Mucosa of gallbladder (tissue), 1 donor: ENCODE measurements at regions not wholly inside any gene's neighbourhood (a gene's known extent, or its start where the extent isn't known, plus 50 kb on each side); places are given as distances from the start of the nearest gene placed in this dataset.
A peak's percentile ranks its signal among the peaks of the same experiment; 100 is the strongest.

ENCODE experiments used
- DNase-seq: peaks from one replicate; pipeline ENCODE4 v3.0.0-alpha.2; 2020; ENCODE audit warnings: low spot score
- donor health status: DM: no; HTN: no; CAD: no.

DNA sequence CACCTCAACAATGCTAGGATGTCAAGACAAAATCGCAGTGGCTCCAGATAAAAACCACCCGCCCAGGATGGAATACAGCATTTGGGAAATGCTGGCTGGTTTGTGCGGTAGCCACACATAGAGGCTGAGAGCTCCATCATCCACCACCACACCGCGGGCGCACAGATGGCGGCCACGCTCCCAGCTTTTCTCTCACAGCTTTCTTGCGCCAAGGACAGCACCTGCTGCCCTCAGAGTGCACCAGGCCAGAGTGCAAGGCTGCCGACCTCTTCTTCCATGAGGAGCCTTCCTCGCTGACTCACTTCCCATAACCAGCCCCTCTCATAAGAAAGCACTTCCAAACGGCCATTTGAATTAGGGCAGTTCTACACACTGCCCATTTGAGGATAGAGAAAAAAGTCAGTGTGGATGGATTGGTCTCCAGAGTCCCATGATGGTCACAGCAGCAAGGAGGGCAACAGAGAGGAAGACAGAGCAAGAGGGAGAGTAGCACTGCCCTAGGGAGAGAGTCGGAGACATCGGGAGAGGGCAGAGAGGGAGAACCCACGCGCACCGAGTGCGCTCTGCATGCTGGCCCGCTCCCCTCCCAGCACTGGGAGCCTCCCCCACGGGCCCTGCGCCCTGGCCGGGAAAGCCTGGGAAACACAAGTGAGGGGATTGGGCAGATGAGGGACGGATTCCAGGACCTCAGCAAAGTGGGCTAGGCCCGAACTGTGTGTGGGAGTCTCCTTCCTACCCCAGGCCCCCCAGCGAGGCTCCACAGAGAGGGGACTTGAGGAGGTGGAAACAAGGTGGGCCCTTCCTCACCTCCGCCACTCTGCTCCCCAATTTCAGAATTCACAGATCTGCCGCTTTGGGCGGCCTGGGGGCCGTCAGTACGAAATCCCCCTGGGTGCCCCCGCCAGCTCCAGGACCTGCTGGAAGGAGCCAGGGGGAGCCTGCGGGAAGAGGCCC, 156.9 kb downstream of the USP12 start:
- DNase-seq, result no peak

DNA sequence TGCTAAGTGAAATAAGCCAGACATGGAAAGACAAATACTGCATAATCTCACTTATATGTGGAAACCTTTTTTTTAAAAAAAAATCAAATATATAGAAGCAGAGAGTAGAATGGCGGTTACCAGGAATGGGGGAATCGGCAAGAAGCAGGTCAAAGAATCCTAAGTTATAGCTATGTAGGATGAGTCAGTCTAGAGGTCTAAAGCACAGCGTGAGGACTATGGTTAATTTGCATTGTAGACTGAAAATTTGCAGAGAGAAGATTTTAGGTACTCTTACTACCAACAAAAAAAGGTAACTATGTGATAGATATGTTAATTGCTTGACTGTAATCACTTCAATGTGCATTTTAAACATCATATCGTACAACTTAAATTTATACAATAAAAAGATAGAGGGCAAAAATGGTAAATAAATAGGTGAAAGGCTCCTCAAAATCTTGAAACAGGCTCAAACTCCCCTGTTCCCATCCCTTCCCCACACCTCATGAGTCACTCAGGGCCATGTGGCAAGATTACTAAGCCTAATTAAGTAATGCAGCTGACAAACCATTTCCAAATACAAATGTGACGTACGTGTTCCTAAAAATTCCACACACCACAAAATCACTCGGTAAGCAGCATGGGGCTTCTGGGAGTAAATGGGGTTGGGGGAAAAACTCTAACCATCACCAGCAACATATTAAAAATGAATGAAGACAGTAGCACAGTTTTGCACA, 159.0 kb downstream of the USP12 start:
- DNase-seq, result no peak

DNA sequence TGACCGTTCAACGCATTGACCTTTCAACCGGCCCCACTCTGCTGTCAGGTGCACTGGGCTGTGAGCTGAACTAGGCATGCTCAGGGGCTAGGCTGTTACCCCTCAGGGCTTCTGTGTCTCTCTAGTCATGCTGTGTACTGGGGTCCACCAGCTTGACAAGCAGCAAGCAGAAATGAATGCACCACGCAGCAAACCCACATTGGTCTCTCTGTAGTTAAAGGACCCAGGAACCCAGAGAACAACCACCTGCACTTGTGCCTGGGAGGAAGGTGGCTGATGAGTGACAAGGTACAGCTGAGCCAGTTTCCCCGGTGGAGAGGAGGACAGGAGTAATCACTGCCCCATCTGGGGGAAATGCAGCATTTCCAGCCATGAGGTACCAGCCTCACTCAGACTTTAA, 159.9 kb downstream of the USP12 start:
- no peak for DNase-seq

DNA sequence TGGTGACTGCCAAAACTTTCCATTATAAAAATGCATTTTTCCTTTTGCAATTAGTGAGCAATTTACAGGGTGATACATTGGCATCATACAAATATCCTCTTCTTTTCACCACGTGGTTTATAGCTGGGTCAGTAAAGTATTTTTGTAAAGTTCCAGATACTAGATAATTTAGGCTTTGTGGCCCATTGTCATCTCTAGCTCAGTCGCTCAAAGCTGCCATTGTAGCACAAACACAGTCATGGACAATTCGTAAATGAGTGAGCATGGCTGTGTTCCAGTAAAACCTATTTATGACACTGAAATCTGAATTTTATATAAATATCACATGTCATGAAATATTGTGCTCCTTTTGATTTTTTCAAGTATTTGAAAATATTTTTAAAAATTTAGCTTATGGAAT, 162.9 kb downstream of the USP12 start:
- no peak for DNase-seq

DNA sequence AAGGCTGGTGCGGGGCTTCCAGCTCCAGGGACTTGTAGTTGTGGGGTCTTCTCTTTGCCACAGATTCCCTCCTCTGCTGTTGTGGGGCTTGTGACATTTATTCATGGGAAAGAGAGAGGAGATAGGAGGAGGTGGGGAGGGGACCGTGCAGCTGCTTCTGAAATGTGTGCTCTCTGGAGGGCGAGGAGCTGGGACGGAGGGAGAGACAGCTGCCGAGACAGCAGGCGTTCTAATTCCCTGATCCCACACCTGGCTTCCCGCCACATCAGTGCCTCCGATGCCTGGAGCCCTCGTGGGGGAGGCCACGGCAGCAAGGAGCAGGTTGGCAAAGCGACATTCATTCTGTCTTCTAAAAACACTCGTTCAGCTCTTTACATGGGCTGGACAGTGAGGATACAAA, 164.4 kb downstream of the USP12 start:
- DNase-seq, result no peak

DNA sequence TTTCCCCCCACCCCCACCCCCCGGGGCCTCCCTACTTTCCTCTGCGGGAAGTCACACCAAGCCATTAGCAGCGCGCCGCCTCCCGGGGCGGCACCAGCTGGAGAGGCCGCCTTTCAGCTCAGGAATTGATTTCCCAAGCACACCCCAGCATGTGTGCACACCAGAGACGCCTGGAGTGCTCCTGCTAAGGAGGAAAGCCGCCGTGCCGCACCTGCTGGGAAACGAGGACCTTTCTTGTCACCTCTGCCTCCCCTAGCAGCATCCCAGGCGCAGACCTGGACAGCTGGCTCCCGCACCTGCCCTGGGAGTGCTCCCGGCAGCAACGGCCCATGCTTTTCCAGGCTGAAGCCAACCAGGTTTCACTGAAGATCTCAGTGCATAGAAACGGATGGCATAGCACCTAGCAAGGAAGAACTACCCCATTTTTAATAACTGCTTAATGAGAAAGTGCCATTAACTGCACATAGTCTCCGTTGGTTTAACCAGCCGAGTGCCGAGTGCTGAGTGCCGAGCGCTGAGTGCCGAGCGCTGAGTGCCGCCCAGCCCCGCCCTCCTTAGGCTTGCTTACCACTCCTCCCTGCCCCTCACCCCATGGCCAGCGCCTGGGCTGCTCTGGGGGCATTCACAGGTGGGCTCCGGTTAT, 165.0 kb downstream of the USP12 start:
- peak; percentile 34 for DNase-seq

DNA sequence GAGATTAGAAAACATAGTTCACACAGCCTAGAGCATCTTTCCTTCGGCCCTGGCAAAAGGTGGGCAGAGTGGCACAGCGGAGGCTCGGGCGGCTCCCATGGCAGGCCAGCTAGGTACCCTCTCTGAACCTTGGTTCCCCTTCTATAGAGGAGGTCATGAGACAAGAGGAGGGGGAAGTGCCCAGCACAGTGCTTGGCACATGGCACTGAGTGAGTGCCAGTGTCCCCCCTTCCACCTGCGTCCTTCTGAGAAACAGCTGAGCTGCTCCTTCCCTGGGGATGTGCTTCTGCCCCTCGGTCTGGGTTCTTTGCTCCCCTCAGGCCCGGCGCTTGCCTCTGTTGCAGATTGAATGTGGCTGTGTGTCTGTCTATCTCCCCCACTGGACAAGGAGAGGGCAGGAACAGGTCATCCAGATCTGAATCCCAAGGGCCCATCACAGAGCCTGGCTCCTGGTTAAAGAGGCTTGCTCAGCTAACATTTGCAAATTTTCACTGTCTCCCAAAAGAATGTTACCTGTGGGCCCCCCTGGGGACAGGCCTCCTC, 165.6 kb downstream of the USP12 start:
- DNase-seq, result no peak

DNA sequence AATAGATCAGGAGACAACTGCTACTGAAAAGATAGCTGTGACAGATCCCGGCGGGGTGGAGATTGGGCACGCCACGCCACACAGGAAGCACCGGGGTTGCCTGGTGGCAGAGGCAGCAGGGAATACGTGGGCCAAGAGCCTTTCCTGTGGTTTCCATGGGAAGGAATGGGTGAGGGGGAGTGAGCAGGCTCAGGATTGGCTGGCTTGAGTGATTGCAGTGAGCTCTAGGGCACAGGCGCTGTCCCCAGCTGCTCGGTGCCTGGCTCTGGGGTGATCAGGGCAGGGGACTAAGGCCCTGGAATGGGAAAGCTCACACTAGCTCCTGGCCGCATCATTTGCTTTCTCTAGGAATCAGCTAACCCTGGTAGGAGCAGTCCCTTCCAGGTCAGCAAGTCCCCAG, 166.1 kb downstream of the USP12 start:
- DNase-seq, result no peak

DNA sequence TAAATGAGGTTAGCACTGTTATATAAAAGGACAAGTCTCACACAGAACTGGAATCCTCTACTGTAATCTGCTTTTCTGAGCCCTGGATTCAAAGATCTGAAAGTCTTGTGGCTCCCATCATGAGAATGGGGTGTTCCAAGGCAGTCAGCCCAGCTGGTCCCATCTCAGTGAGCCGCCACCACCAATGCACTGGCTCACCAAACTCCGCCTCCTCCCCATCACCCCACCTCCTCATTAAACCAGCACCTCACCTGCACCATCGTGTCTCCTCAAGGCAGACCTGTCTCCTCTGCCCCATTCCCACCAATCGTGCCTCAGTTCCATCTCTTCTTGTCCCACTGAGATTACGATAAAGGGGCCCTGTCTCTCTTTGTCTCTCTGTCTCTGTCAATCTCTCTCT, 166.7 kb downstream of the USP12 start:
- DNase-seq, result no peak

DNA sequence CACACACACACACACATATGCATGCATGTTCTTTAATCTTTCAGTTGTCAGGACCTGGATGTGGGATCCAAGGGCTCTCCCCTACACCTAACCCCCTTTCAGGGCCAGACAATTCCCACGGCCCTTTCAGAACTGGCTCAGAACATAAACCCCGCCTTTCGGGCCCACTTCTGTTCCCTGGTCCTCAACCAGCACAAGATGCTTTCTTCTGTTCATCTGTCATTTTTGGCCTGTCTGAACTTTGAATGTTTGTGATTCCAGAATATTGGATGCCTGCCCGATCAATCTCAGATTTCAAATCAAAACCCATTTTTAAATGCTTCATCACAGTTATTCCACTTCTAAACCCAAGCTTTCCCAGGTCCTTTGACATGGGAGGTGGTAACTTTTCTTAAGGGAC, 167.3 kb downstream of the USP12 start:
- no peak for DNase-seq

DNA sequence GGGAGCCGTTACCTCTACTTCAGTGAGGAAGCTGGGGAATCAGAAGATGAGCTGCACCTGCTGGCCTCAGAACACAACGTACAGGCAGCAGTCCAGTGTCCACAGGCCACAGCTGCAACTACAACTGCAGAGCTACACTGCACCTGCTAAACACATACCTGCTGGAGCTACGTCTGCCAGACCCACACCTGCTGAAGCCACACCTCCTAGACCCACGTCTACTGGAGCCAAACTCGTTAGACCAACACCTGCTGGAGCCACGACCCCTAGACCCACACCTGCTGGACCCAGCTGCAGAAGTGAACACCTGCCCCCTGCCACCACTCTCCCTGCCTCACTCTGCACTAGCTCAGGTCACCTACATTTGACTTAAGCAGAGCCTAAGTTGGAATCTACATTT, 169.9 kb downstream of the USP12 start:
- no peak for DNase-seq

DNA sequence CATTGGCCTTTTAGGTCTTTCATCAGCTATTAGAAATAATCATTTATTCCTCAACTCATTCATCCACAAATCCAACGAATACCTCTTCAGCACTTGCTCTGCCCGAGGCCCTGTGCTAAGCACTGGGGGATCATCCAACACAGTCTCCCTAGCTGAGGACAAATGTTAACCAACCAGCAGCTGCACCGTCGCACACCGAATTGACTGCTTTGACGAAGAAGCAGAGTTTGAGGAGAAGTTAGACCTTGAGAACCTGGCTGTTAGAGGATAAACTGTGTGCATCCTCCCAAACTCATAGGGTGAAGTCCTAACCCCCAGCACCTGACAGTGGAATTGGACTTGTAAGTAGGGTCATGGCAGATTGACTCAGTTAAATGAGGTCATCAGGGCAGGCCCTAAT, 170.9 kb downstream of the USP12 start:
- DNase-seq, result no peak

DNA sequence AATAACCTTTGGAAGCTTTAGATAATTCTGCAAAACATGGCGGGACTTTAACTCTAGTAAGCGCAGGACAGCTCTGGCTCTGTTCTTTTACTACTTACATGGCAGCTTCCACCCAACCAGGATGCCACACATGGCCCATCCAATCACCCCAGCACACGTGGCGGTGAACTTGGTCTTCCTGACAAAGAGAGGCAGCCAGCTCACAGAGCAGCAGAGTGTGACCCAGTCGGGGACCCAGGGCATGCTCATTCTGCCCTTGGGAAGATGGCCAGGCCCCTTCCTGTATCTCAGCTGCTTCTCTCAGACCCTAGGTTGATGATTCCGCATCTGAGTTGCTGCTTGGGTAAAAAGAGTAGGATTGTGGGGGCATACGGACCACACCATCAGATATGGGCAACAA, 172.1 kb downstream of the USP12 start:
- DNase-seq, result no peak

DNA sequence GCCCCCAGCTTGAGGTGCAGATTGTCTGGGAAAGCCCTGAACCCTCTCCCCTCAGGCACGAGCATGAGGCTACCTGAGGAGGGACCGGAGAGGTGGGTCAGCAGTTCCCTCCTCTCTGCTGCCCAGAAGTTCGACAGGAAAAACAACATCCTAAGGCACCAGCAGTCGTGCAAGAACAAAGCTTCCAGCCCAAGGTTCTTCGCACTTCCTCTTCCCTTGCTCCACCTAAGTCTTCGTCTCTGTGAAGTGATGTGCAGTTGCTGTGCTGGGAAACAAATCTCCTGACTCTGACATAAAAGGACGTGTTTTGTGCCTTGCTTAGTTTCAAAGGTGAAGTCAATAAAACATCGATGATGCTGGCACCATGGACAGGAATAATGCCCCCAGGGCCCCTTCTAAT, 173.3 kb downstream of the USP12 start:
- no peak for DNase-seq

DNA sequence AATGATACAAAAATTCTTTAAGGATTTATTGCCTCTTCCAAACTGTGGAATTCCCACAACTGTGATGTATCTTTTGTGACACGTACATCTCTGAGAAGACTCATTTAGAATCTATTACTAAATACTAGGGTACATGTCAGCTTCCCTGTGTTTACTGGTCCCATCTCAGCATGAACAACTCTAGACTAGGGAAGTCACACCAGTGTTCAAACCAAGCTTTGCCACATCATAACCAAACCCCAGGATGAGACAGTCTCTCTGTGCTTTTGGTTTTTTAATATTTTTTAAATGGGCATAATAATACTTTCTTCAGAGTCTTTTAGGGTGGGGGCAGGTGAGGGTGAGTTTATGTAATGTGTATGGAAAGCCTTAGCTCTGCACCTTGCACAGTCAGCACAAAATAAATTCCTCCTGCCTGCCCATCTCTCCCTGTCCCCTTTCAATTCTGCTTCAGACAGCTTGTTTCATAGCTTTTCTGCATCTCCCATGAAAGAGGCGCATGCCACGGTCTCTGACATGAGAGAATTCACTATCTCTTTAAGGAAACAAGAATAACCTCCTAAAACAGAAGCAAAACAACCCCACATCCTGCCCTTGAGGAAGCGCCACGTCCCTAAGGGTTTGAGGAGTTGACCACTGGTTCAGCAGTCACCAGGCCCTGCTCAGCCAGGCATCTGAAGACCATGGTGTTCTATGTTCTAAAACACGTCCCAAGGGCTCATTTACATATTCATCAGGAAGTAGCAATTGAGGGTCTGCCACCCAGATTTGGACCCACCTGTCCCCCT, 174.5 kb downstream of the USP12 start:
- no peak for DNase-seq

DNA sequence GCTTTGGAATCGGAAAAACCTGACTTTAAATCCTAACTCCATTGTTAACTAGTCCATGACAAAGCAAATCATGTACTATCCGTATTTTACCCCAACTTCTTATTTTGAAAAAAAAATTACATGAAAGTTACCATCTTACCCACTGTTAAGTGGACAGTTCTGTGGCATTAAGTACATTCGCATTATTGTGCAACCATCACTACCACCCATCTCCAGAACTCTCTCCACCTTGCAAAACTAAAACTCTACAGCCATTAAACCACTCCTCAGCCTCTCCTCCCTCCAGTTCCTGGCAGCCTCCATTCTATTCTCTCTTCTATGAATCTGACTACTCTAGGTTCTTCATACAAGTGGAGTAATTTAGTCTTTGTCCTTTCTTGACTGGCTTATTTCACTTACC, 176.5 kb downstream of the USP12 start:
- no peak for DNase-seq

DNA sequence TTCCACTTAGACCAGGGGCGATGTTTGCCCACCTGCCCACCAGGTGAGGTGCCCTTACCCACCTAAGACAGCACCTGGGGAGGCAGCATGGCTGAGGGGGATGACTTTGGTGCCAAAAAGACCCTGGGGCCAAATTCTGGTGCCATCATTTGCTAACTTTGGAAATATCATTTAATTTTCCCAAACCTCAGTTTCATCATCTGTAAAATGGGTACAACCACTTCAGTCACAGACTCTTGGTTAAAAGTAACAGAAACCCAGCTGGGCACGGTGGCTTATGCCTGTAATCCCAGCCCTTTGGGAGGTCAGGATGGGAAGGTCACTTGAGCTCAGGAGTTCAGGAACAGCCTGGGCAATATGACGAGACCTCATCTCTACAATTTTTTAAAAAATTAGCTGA, 177.8 kb downstream of the USP12 start:
- DNase-seq, result no peak

DNA sequence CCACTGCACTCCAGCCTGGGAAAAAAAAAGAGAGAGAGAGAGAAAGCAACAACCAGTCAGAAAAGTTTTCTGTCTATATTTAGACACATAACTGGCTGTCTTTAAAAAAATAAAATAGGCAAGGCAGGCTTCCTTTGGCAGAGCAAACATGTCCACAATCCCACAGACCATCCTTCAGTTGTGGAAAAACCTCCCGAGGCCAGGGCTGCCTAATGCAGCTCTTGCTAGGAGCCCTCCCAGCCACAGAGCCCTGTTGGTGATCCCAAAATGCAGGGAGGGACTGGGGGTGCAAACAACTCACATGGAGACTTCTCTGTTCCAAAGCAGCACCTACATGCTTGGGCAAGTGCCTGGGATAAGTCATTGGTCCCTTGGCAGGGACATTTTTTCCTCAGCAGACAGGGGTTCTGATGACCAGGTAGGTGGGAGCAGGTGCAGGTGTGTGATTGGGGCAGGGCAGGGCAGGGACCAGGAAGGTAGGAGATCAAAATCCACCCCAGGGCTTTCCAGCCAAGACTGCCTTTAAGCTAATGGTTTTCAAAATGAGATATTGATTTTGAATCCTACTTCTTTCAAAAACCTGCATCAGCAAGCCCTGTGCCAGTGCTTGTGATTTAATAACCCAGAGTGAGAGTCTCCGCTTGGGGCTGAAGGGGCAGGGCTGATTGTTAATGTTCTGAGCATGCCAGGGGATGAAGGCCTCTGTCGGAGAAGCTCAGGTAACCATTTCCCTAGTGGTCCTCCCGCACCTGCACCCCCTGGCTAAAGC, 178.5 kb downstream of the USP12 start:
- no peak for DNase-seq

DNA sequence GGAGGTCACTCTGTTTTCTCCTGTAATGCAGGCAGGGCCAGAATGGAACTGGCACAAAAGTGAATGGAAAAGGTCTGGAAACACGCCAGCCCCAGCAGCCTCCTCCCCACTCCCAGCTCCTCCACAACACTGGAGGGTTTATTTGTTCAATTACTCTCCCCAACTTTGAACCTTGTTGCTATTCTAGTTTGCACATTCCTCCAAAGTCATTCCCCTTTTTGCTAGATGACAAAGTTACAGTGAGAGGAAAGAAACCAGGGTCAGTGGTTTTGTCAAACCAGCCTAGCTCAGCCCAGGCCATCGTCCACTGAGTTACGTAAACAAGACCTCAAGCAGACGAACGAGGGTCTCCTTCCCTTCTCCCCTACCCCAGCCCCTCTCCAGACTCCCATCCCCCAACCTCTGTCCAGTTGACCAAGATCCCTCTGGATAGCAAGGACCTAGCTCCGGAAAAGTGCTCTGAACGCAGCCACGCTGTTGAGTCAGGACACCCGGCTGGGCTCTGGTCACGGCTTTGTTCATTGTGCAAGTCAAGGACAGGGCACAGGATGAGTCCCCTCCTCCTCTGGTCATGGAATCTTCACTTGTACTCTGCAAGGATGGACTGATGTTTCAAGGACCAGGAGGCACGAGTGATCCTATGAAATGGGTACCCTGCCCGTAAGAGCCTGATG, 180.0 kb downstream of the USP12 start:
- no peak for DNase-seq
